GM23248 (cell line): ENCODE measurements at regions not wholly inside any gene's neighbourhood (a gene's known extent, or its start where the extent isn't known, plus 50 kb on each side); places are given as distances from the start of the nearest gene placed in this dataset.

Experiments
- DNase-seq: peaks from one replicate; pipeline ENCODE4 v3.0.0-alpha.2; 2015
- H2AFZ ChIP-seq: fragments of 200-600 bp; sonication (generic); 2 replicates; pipeline ENCODE4 v1.6.1; 2016; ENCODE audit warnings: antibody characterized with exemption
- H3F3A ChIP-seq: fragments of 200-600 bp; sonication (generic); 2 replicates; pipeline ENCODE4 v1.6.1; 2016; ENCODE audit warnings: mild to moderate bottlenecking, antibody characterized with exemption, mixed run types; ENCODE audit not compliant: insufficient read depth
- H3K27ac ChIP-seq: fragments of 200-600 bp; sonication (generic); 2 replicates; pipeline ENCODE4 v1.5.1; 2016; ENCODE audit warnings: mild to moderate bottlenecking
- H3K27me3 ChIP-seq: fragments of 200-600 bp; sonication (generic); replicated peaks from 2 replicates; pipeline ENCODE4 v1.6.1; 2016; ENCODE audit warnings: mild to moderate bottlenecking; ENCODE audit not compliant: insufficient read depth
- H3K36me3 ChIP-seq: fragments of 200-600 bp; sonication (generic); 2 replicates; pipeline ENCODE4 v1.6.1; 2016; ENCODE audit warnings: low read depth, mild to moderate bottlenecking
- H3K4me1 ChIP-seq: fragments of 200-600 bp; sonication (generic); 2 replicates; pipeline ENCODE4 v1.6.1; 2016; ENCODE audit warnings: mild to moderate bottlenecking; ENCODE audit not compliant: insufficient read depth
- H3K4me2 ChIP-seq: fragments of 200-600 bp; sonication (generic); one replicate; pipeline ENCODE4 v1.6.1; 2016; ENCODE audit warnings: mild to moderate bottlenecking; ENCODE audit not compliant: unreplicated experiment
- H3K4me3 ChIP-seq: fragments of 200-600 bp; sonication (generic); 2 replicates; pipeline ENCODE4 v1.5.1; 2016; ENCODE audit warnings: mild to moderate bottlenecking
- H3K79me2 ChIP-seq: fragments of 200-600 bp; sonication (generic); 2 replicates; pipeline ENCODE4 v1.6.1; 2016; ENCODE audit warnings: mild to moderate bottlenecking; ENCODE audit not compliant: insufficient read depth
- H3K9ac ChIP-seq: fragments of 200-600 bp; sonication (generic); 2 replicates; pipeline ENCODE4 v1.6.1; 2016; ENCODE audit warnings: mild to moderate bottlenecking
- H3K9me2 ChIP-seq: fragments of 200-600 bp; sonication (generic); 2 replicates; pipeline ENCODE4 v1.6.1; 2016; ENCODE audit warnings: mixed run types, mild to moderate bottlenecking, moderate library complexity; ENCODE audit not compliant: insufficient read depth
- H3K9me3 ChIP-seq: fragments of 200-600 bp; sonication (generic); one replicate; pipeline ENCODE4 v1.6.1; 2017; ENCODE audit warnings: low read depth
- H4K20me1 ChIP-seq: fragments of 200-600 bp; sonication (generic); 2 replicates; pipeline ENCODE4 v1.6.0; 2016; ENCODE audit not compliant: insufficient read depth
- EZH2 ChIP-seq: fragments of 200-600 bp; sonication (generic); IDR thresholded peaks from 2 replicates; pipeline ENCODE4 v1.6.1; 2018; ENCODE audit warnings: antibody characterized with exemption, mild to moderate bottlenecking; ENCODE audit not compliant: insufficient read depth, poor library complexity, severe bottlenecking
- EZH2phosphoT487 ChIP-seq: fragments of 200-600 bp; sonication (generic); IDR thresholded peaks from 2 replicates; pipeline ENCODE4 v1.6.1; 2018; ENCODE audit warnings: antibody characterized with exemption, moderate library complexity, mild to moderate bottlenecking, low read depth; ENCODE audit not compliant: insufficient read depth
- WGBS, 2 experiments: methylation state at CpG; one replicate each; pipeline ENCODE4 v1.1.6; 2015 to 2017; ENCODE audit warnings: low lambda C conversion rate in 2 of 2, low coverage in 1 of 2; ENCODE audit errors: missing lambda C conversion rate in 2 of 2; 5-methylcytosine and 5-hydroxymethylcytosine counted together
- in situ Hi-C: fragments of 300-500 bp; cut with MboI; formaldehyde crosslinking; loops from 2 replicates; pipeline ENCODE4 v1.15.0; 2020

GRCh38 chr11:134863294-134863693 lies 451.3 kb upstream of the B3GAT1 start:
- Histone ChIP-seq H3K9me3 (no peaks in the 10 kb centered on the region), H3K27ac (no peak overlapping the region), H3K79me2 (no peaks in the 10 kb centered on the region), H4K20me1 (no peaks in the 10 kb centered on the region), H3K27me3 (0 out of 2 replicates have a peak, but pooled peaks cover 3% of the 10 kb centered on the region), H3K4me2 (no peak overlapping the region), H3K9me2 (no peaks in the 10 kb centered on the region), H2AFZ (no peak overlapping the region), H3K4me1 (no peaks in the 10 kb centered on the region), H3K4me3 (no peak overlapping the region), H3K9ac (no peak overlapping the region), H3K36me3 (no peaks in the 10 kb centered on the region), H3F3A (no peaks in the 10 kb centered on the region)
- TF ChIP-seq EZH2 (no peak), EZH2phosphoT487 (no peak)
- DNase-seq, result no peak
- 13 to 16% methylated on average over 9 of the region's 9 CpGs for WGBS, 2 experiments
- in situ Hi-C loops, result no loop called here

GRCh38 chr11:134862587-134863195 lies 450.6 kb upstream of the B3GAT1 start:
- Histone ChIP-seq H3K4me3 (no peak overlapping the region), H3K9me3 (no peaks in the 10 kb centered on the region), H3K4me1 (no peaks in the 10 kb centered on the region), H2AFZ (no peak overlapping the region), H3K36me3 (no peaks in the 10 kb centered on the region), H3F3A (no peaks in the 10 kb centered on the region), H3K9me2 (no peaks in the 10 kb centered on the region), H4K20me1 (no peaks in the 10 kb centered on the region), H3K4me2 (no peak overlapping the region), H3K27ac (no peak overlapping the region), H3K9ac (no peak overlapping the region), H3K79me2 (no peaks in the 10 kb centered on the region), H3K27me3 (0 out of 2 replicates have a peak, but pooled peaks cover 2% of the 10 kb centered on the region)
- no peak for TF ChIP-seq EZH2
- TF ChIP-seq EZH2phosphoT487, result no peak
- in situ Hi-C loops, result no loop called here
- WGBS, 2 experiments, result 25 to 26% methylated on average over 10 of the region's 10 CpGs
- DNase-seq, result no peak

DNA sequence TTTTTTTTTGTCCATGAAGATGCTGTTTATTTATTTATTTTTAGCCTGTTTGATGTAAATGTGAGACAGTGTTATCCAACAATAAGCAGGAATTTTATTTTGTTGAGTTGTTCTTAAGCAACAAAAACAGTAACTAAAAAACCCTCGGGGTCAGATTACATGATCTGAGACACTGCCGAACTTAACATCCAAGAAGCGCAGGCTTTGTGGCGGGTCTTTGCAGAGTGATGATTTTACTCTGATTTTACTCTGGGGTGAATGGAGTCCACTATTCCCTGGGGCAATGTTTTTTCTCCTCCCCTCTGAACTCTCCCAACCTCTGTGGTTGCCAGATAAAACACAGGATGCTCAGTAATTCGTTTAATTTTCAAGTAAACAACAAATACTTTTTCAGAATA lies 450.1 kb upstream of the B3GAT1 start:
- no peak for TF ChIP-seq EZH2phosphoT487
- no peak for TF ChIP-seq EZH2
- no peak overlapping the region for H3K4me3 ChIP-seq
- H3K9ac ChIP-seq, result no peak overlapping the region
- no peak overlapping the region for H2AFZ ChIP-seq
- no peaks in the 10 kb centered on the region for H3F3A ChIP-seq
- H3K27ac ChIP-seq, result no peak overlapping the region
- WGBS, 2 experiments, result 7 to 9% methylated on average over 5 of the region's 5 CpGs
- no peaks in the 10 kb centered on the region for H3K79me2 ChIP-seq
- H4K20me1 ChIP-seq, result no peaks in the 10 kb centered on the region
- H3K36me3 ChIP-seq, result no peaks in the 10 kb centered on the region
- H3K4me2 ChIP-seq, result no peak overlapping the region
- no peaks in the 10 kb centered on the region for H3K4me1 ChIP-seq
- no peak for DNase-seq
- no peaks in the 10 kb centered on the region for H3K27me3 ChIP-seq
- in situ Hi-C loops, result no loop called here
- H3K9me2 ChIP-seq, result no peaks in the 10 kb centered on the region
- H3K9me3 ChIP-seq, result no peaks in the 10 kb centered on the region

DNA sequence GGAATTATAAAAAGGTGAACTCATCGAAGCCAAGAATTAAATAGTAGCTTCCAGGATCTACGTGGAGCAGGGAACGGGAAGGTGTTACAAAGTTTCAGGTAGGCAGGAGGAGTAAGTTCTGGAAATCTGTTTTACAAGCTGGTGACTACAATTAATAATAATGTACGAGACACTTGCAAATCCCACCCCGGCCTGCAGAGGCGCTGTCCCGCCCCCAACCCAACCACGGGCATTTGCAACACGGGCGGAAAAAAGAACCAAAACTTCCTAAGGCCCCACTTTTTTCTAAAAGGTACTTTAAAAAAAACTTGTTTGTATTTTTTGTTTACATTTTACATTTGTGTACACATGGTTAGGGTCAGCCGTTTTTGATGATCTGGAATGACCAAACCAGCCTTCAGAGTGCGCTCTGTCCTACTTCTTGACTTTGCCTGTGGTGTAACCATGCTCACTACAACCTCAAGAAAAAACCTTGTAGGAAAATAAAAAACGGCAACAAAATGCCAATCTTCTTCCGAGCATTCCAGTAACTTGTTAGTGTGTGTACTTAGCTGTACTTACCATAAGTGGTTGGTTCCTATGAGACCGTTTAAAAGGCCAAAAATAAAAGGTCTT lies 449.6 kb upstream of the B3GAT1 start:
- Histone ChIP-seq H3K4me1 (no peaks in the 10 kb centered on the region), H3K27me3 (no peaks in the 10 kb centered on the region), H3K36me3 (no peaks in the 10 kb centered on the region), H3K9me2 (no peaks in the 10 kb centered on the region), H4K20me1 (no peaks in the 10 kb centered on the region), H3K9ac (no peak overlapping the region), H3F3A (no peaks in the 10 kb centered on the region), H3K4me2 (no peak overlapping the region), H3K9me3 (no peaks in the 10 kb centered on the region), H3K27ac (no peak overlapping the region), H3K79me2 (no peaks in the 10 kb centered on the region), H2AFZ (no peak overlapping the region), H3K4me3 (no peak overlapping the region)
- in situ Hi-C loops, result no loop called here
- no peak for DNase-seq
- no peak for TF ChIP-seq EZH2phosphoT487
- WGBS, 2 experiments, result 36% methylated on average over 15 of the region's 15 CpGs
